Upper lobe of left lung (tissue), 4 donors: ENCODE measurements at regions not wholly inside any gene's neighbourhood (a gene's known extent, or its start where the extent isn't known, plus 50 kb on each side); places are given as distances from the start of the nearest gene placed in this dataset.

Experiments used
- CTCF ChIP-seq, 6 experiments: fragments of 450-650 bp in 4 of 6; fragments of 200-600 bp in 2 of 6; sonication (generic) in 2 of 6; IDR thresholded peaks; one replicate each; pipeline ENCODE4 v1.5.1; 2016 to 2019; ENCODE audit warnings: antibody characterized with exemption in 6 of 6
- POLR2A ChIP-seq, 4 donors: fragments of 450-650 bp; IDR thresholded peaks; one replicate each; pipeline ENCODE4 v1.5.1; 2016 to 2017; ENCODE audit warnings: antibody characterized with exemption in 4 of 4, mild to moderate bottlenecking in 2 of 4

DNA sequence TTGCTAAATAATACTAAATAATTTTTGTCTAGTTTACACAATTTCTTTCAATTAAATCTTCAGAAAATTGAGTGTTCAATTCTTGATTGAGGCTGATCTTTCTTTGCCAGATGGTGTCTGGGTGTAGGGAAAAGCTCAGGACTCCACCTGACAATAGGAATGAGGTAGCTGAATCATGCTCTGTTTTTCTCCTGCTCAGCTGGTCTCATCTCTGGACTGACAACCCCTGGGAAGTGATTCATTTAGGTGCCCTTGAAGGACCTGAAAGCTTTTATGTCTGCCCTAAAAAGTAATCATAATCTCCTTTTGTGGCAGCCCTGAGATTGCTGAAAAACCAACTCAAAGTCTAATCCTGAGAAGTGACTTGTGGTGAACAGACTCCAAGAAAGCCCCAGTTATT is 255.4 kb downstream of the ETNK1 start:
- no peak for TF ChIP-seq CTCF (IDR thresholded peaks at IDR 0.05)
- TF ChIP-seq POLR2A (IDR thresholded peaks at IDR 0.05), result no peak
